A673 (cell line): ENCODE measurements at regions not wholly inside any gene's neighbourhood (a gene's known extent, or its start where the extent isn't known, plus 50 kb on each side); places are given as distances from the start of the nearest gene placed in this dataset.

Experiments
- BruUV-seq: library from RNA; stranded (reverse); fragments of 400-500 nt; replicated peaks from 2 replicates; lab custom pipeline; 2021; lab: Mats Ljungman, UMichigan
- CTCF ChIA-PET: fragments of 300-600 bp; sonication (Branson Sonifier 250); formaldehyde crosslinking; loops from one replicate; lab custom pipeline; 2022; ENCODE audit warnings: antibody characterized with exemption; lab: Charles Lee
- POLR2A ChIA-PET: fragments of 300-600 bp; sonication (Branson Sonifier 250); formaldehyde crosslinking; loops from one replicate; lab custom pipeline; 2022; ENCODE audit warnings: antibody characterized with exemption; ENCODE audit not compliant: low non-redundant PET; lab: Charles Lee
- DNase-seq: peaks from one replicate; pipeline ENCODE4 v3.0.0-alpha.2; 2015; ENCODE audit warnings: low spot score
- H3K27ac ChIP-seq: fragments of 200-600 bp; sonication (generic); 2 replicates; pipeline ENCODE4 v1.5.1; 2016; ENCODE audit warnings: mixed run types, low read depth, mild to moderate bottlenecking, mixed read lengths, antibody characterized with exemption, low read length; ENCODE audit not compliant: poor library complexity, severe bottlenecking
- H3K27me3 ChIP-seq: fragments of 200-600 bp; sonication (generic); replicated peaks from 2 replicates; pipeline ENCODE4 v1.6.1; 2017; ENCODE audit warnings: mixed run types, low read depth, mild to moderate bottlenecking, mixed read lengths, antibody characterized with exemption, low read length; ENCODE audit not compliant: insufficient read depth, poor library complexity
- H3K36me3 ChIP-seq: fragments of 200-600 bp; sonication (generic); 2 replicates; pipeline ENCODE4 v1.6.1; 2016; ENCODE audit warnings: mixed run types, mild to moderate bottlenecking, mixed read lengths, antibody characterized with exemption, low read length; ENCODE audit not compliant: insufficient read depth, poor library complexity, severe bottlenecking
- H3K4me1 ChIP-seq: fragments of 200-600 bp; sonication (generic); 2 replicates; pipeline ENCODE4 v1.6.1; 2017; ENCODE audit warnings: mixed run types, mild to moderate bottlenecking, mixed read lengths, antibody characterized with exemption, low read length; ENCODE audit not compliant: insufficient read depth, poor library complexity, severe bottlenecking
- H3K4me3 ChIP-seq: fragments of 200-600 bp; sonication (generic); 2 replicates; pipeline ENCODE4 v1.5.1; 2016; ENCODE audit warnings: low read depth, mixed run types, mild to moderate bottlenecking, mixed read lengths, low read length; ENCODE audit not compliant: poor library complexity, severe bottlenecking
- H3K9me3 ChIP-seq: fragments of 200-600 bp; sonication (generic); 2 replicates; pipeline ENCODE4 v1.6.1; 2016; ENCODE audit warnings: mixed run types, low read depth, mild to moderate bottlenecking, mixed read lengths, antibody characterized with exemption, low read length; ENCODE audit not compliant: poor library complexity, severe bottlenecking
- CTCF ChIP-seq: fragments of 300-800, 200-600 bp; sonication (generic); conservative IDR thresholded peaks from 2 replicates; pipeline ENCODE4 v1.5.1; 2017; ENCODE audit warnings: low read depth, mild to moderate bottlenecking, antibody characterized with exemption, low read length, moderate library complexity, mixed read lengths
- EZH2 ChIP-seq: fragments of 200-600 bp; sonication (generic); IDR thresholded peaks from 2 replicates; pipeline ENCODE4 v1.6.1; 2017; ENCODE audit warnings: borderline replicate concordance, low read depth, mild to moderate bottlenecking, mixed read lengths, antibody characterized with exemption, low read length; ENCODE audit not compliant: poor library complexity, severe bottlenecking
- intact Hi-C: fragments of 100-400 bp; cut with micrococcal nuclease; formaldehyde crosslinking; loops from one replicate; pipeline ENCODE4 v1.10.0; 2022; ENCODE audit not compliant: unreplicated experiment

- no peaks in the 10 kb centered on the region for H3K4me1 ChIP-seq
- DNase-seq: no peak
- no peaks in the 10 kb centered on the region for H3K9me3 ChIP-seq
- POLR2A ChIA-PET: no interaction called here
- no peaks in the 10 kb centered on the region for H3K36me3 ChIP-seq
- no peaks in the 10 kb centered on the region for H3K27me3 ChIP-seq
- H3K4me3 ChIP-seq: no peak overlapping the region
- intact Hi-C loops: no loop called here
- CTCF ChIA-PET: no interaction called here
- TF ChIP-seq EZH2: no peak
- no peak for TF ChIP-seq CTCF
- H3K27ac ChIP-seq: no peak overlapping the region
- BruUV-seq: no TSS peak
Measured at GRCh38 chr6:73878403-73878802, 182.4 kb downstream of the CD109 start.
